DMS 273 treated with DMSO at 0.1 percent for 48 hours (cell line): ENCODE measurements at regions not wholly inside any gene's neighbourhood (a gene's known extent, or its start where the extent isn't known, plus 50 kb on each side); places are given as distances from the start of the nearest gene placed in this dataset.

Source experiments
- DNase-seq: peaks from one replicate; lab custom pipeline; 2025; lab: John Stamatoyannopoulos, UW

- no peak for DNase-seq
Measured at GRCh38 chr13:79267560-79267959, 138.5 kb downstream of the RBM26 start.

- DNase-seq: no peak
Measured at GRCh38 chr13:79258489-79258888, 147.6 kb downstream of the RBM26 start.

- DNase-seq: no peak
Measured at GRCh38 chr13:79246578-79246949, 159.5 kb downstream of the RBM26 start.

- DNase-seq: no peak
Measured at GRCh38 chr13:79245937-79246577, 160.0 kb downstream of the RBM26 start.

GRCh38 chr13:79241697-79242096 is 164.4 kb downstream of the RBM26 start:
- no peak for DNase-seq

- no peak for DNase-seq
Measured at GRCh38 chr13:79237981-79238380, 168.1 kb downstream of the RBM26 start.

- no peak for DNase-seq
Measured at GRCh38 chr13:79231887-79232286, 174.2 kb downstream of the RBM26 start.

- DNase-seq: no peak
Measured at GRCh38 chr13:79229761-79230160, 176.3 kb downstream of the RBM26 start.

- DNase-seq: no peak
Measured at GRCh38 chr13:79228972-79229371, 177.1 kb downstream of the RBM26 start.

- no peak for DNase-seq
Measured at GRCh38 chr13:79227418-79227817, 178.6 kb downstream of the RBM26 start.

GRCh38 chr13:79226938-79227337 is 179.1 kb downstream of the RBM26 start:
- DNase-seq: no peak

- DNase-seq: no peak
Measured at GRCh38 chr13:79226250-79226649, 179.8 kb downstream of the RBM26 start.

- no peak for DNase-seq
Measured at GRCh38 chr13:79225487-79226232, 180.4 kb downstream of the RBM26 start.

- no peak for DNase-seq
Measured at GRCh38 chr13:79222427-79223205, 183.4 kb downstream of the RBM26 start.

- DNase-seq: no peak
Measured at GRCh38 chr13:79212064-79212619, 193.9 kb downstream of the RBM26 start.

GRCh38 chr13:79211377-79211776 is 194.7 kb downstream of the RBM26 start:
- no peak for DNase-seq

GRCh38 chr13:79197933-79198332 is 208.1 kb downstream of the RBM26 start:
- DNase-seq: no peak

GRCh38 chr13:79196843-79197242 is 209.2 kb downstream of the RBM26 start:
- DNase-seq: no peak

GRCh38 chr13:79196366-79196765 is 209.7 kb downstream of the RBM26 start:
- DNase-seq: no peak

- DNase-seq: no peak
Measured at GRCh38 chr13:79194727-79195126, 211.3 kb downstream of the RBM26 start.

- no peak for DNase-seq
Measured at GRCh38 chr13:79194272-79194671, 211.8 kb downstream of the RBM26 start.

GRCh38 chr13:79191501-79191900 is 214.6 kb downstream of the RBM26 start:
- no peak for DNase-seq

- DNase-seq: no peak
Measured at GRCh38 chr13:79190932-79191331, 215.1 kb downstream of the RBM26 start.
